HFF-Myc (cell line): ENCODE measurements at regions not wholly inside any gene's neighbourhood (a gene's known extent, or its start where the extent isn't known, plus 50 kb on each side); places are given as distances from the start of the nearest gene placed in this dataset.

Source experiments
- DNase-seq: peaks from one replicate; pipeline ENCODE4 v3.0.0-alpha.2; 2011; ENCODE audit warnings: low read depth; ENCODE audit errors: extremely low read depth
- H3K4me3 ChIP-seq: replicated peaks from 2 replicates; pipeline ENCODE4 v1.5.1; 2011; ENCODE audit warnings: low read depth, mild to moderate bottlenecking, control low read depth, low read length
- CTCF ChIP-seq: IDR thresholded peaks from 2 replicates; pipeline ENCODE4 v1.5.1; 2012; ENCODE audit warnings: mild to moderate bottlenecking, low read depth, low read length, control low read depth; ENCODE audit errors: missing control alignments

GRCh38 chr2:16511041-16511440 lies 154.6 kb downstream of the CYRIA start:
- TF ChIP-seq CTCF = no peak
- DNase-seq = no peak
- H3K4me3 ChIP-seq = no peak overlapping the region

GRCh38 chr2:16509042-16509441 lies 156.6 kb downstream of the CYRIA start:
- DNase-seq = no peak
- no peak for TF ChIP-seq CTCF
- H3K4me3 ChIP-seq = no peak overlapping the region

- no peak for DNase-seq
- TF ChIP-seq CTCF = no peak
- no peak overlapping the region for H3K4me3 ChIP-seq
Observed at GRCh38 chr2:16508490-16508851, 157.2 kb downstream of the CYRIA start.

- DNase-seq = no peak
- no peak for TF ChIP-seq CTCF
- H3K4me3 ChIP-seq = no peak overlapping the region
Observed at GRCh38 chr2:16507655-16508489, 157.8 kb downstream of the CYRIA start.

- DNase-seq = no peak
- no peak overlapping the region for H3K4me3 ChIP-seq
- no peak for TF ChIP-seq CTCF
Observed at GRCh38 chr2:16506366-16506765, 159.3 kb downstream of the CYRIA start.

GRCh38 chr2:16496426-16497388 lies 168.9 kb downstream of the CYRIA start:
- no peak overlapping the region for H3K4me3 ChIP-seq
- DNase-seq = no peak
- no peak for TF ChIP-seq CTCF
